ENCODE measurements at regions not wholly inside any gene's neighbourhood (a gene's known extent, or its start where the extent isn't known, plus 50 kb on each side); places are given as distances from the start of the nearest gene placed in this dataset.

- DNase-seq = no peak
- 6% methylated on average over 20 of the region's 20 CpGs for WGBS, 2 donors
Measured at GRCh38 chr1:143699731-143700130, 272.1 kb downstream of the FAM72C start.

GRCh38 chr1:143699115-143699514, 272.7 kb downstream of the FAM72C start:
- Histone ChIP-seq H3K4me1 (ENCODE audit: control insufficient read depth in 5 of 5, insufficient read depth in 5 of 5, low read length in 5 of 5) (no peaks in the 10 kb centered on the region), H3K9ac (ENCODE audit: insufficient read depth in 1 of 2, low read length in 2 of 2) (no peak overlapping the region), H3K9me3 (ENCODE audit: control insufficient read depth in 4 of 4, insufficient read depth in 3 of 4, low read length in 3 of 4) (peaks cover 0 to 12% (median 0%) of the 10 kb centered on the region in 4 donors), H3K27ac (ENCODE audit: low read depth in 1 of 2, low read length in 1 of 2) (no peak overlapping the region), H3K27me3 (ENCODE audit: control insufficient read depth in 3 of 3, insufficient read depth in 3 of 3, low read length in 2 of 3) (peaks cover 0 to 59% (median 19%) of the 10 kb centered on the region in 3 donors), H3K36me3 (ENCODE audit: control insufficient read depth in 4 of 4, insufficient read depth in 4 of 4, low read length in 4 of 4) (no peaks in the 10 kb centered on the region), H3K4me3 (no peak overlapping the region)
- 6% methylated on average over 17 of the region's 17 CpGs for WGBS, 2 donors
- DNase-seq (peak in 1 of 3 donors; percentile 4), ATAC-seq (ENCODE audit: insufficient read depth, low FRiP score) (no peak)
- no peak for TF ChIP-seq CTCF (IDR thresholded peaks at IDR 0.05; ENCODE audit: control extremely low read depth, extremely low read depth)

More at GRCh38 chr1:143699731-143700130, 272.1 kb downstream of the FAM72C start:
- H3K9me3 ChIP-seq (ENCODE audit: control insufficient read depth in 4 of 4, insufficient read depth in 3 of 4, low read length in 3 of 4) = peaks cover 0 to 12% (median 0%) of the 10 kb centered on the region in 4 donors
- ATAC-seq (ENCODE audit: insufficient read depth, low FRiP score) = no peak
- peaks cover 0 to 57% (median 19%) of the 10 kb centered on the region in 3 donors for H3K27me3 ChIP-seq (ENCODE audit: control insufficient read depth in 3 of 3, insufficient read depth in 3 of 3, low read length in 2 of 3)
- no peak overlapping the region for H3K27ac ChIP-seq (ENCODE audit: low read depth in 1 of 2, low read length in 1 of 2)
- H3K4me3 ChIP-seq = no peak overlapping the region
- H3K9ac ChIP-seq (ENCODE audit: insufficient read depth in 1 of 2, low read length in 2 of 2) = no peak overlapping the region
- no peaks in the 10 kb centered on the region for H3K36me3 ChIP-seq (ENCODE audit: control insufficient read depth in 4 of 4, insufficient read depth in 4 of 4, low read length in 4 of 4)
- no peak for TF ChIP-seq CTCF (IDR thresholded peaks at IDR 0.05; ENCODE audit: control extremely low read depth, extremely low read depth)
- no peaks in the 10 kb centered on the region for H3K4me1 ChIP-seq (ENCODE audit: control insufficient read depth in 5 of 5, insufficient read depth in 5 of 5, low read length in 5 of 5)

GRCh38 chr1:143698016-143698415, 273.8 kb downstream of the FAM72C start:
- DNase-seq (peak; percentile 6 to 61 (median 23)), ATAC-seq (ENCODE audit: insufficient read depth, low FRiP score) (peak; percentile 82)
- H3K27me3 ChIP-seq (ENCODE audit: control insufficient read depth in 3 of 3, insufficient read depth in 3 of 3, low read length in 2 of 3) = peaks cover 0 to 69% (median 19%) of the 10 kb centered on the region in 3 donors
- WGBS, 2 donors = 4 to 5% methylated on average over 21 of the region's 21 CpGs
- no peaks in the 10 kb centered on the region for H3K36me3 ChIP-seq (ENCODE audit: control insufficient read depth in 4 of 4, insufficient read depth in 4 of 4, low read length in 4 of 4)
- H3K4me1 ChIP-seq (ENCODE audit: control insufficient read depth in 5 of 5, insufficient read depth in 5 of 5, low read length in 5 of 5) = no peaks in the 10 kb centered on the region
- H3K27ac ChIP-seq (ENCODE audit: low read depth in 1 of 2, low read length in 1 of 2) = no peak overlapping the region
- TF ChIP-seq CTCF (IDR thresholded peaks at IDR 0.05; ENCODE audit: control extremely low read depth, extremely low read depth) = no peak
- no peak overlapping the region for H3K4me3 ChIP-seq
- peaks cover 0 to 12% (median 0%) of the 10 kb centered on the region in 4 donors for H3K9me3 ChIP-seq (ENCODE audit: control insufficient read depth in 4 of 4, insufficient read depth in 3 of 4, low read length in 3 of 4)
- no peak overlapping the region for H3K9ac ChIP-seq (ENCODE audit: insufficient read depth in 1 of 2, low read length in 2 of 2)

GRCh38 chr1:143694085-143694484, 277.7 kb downstream of the FAM72C start:
- H3K9me3 ChIP-seq (ENCODE audit: control insufficient read depth in 4 of 4, insufficient read depth in 3 of 4, low read length in 3 of 4) = peaks cover 0 to 10% (median 0%) of the 10 kb centered on the region in 4 donors
- peaks cover 0 to 67% (median 19%) of the 10 kb centered on the region in 3 donors for H3K27me3 ChIP-seq (ENCODE audit: control insufficient read depth in 3 of 3, insufficient read depth in 3 of 3, low read length in 2 of 3)
- TF ChIP-seq CTCF (IDR thresholded peaks at IDR 0.05; ENCODE audit: control extremely low read depth, extremely low read depth) = no peak
- H3K4me3 ChIP-seq = no peak overlapping the region
- DNase-seq = no peak
- 66 to 72% methylated on average over 3 of the region's 3 CpGs for WGBS, 2 donors
- H3K36me3 ChIP-seq (ENCODE audit: control insufficient read depth in 4 of 4, insufficient read depth in 4 of 4, low read length in 4 of 4) = no peaks in the 10 kb centered on the region
- no peaks in the 10 kb centered on the region for H3K4me1 ChIP-seq (ENCODE audit: control insufficient read depth in 5 of 5, insufficient read depth in 5 of 5, low read length in 5 of 5)
- H3K27ac ChIP-seq (ENCODE audit: low read depth in 1 of 2, low read length in 1 of 2) = no peak overlapping the region
- no peak for ATAC-seq (ENCODE audit: insufficient read depth, low FRiP score)
- H3K9ac ChIP-seq (ENCODE audit: insufficient read depth in 1 of 2, low read length in 2 of 2) = no peak overlapping the region

Data from lung (tissue), 11 donors.